ENCODE measurements at regions not wholly inside any gene's neighbourhood (a gene's known extent, or its start where the extent isn't known, plus 50 kb on each side); places are given as distances from the start of the nearest gene placed in this dataset.

DNA sequence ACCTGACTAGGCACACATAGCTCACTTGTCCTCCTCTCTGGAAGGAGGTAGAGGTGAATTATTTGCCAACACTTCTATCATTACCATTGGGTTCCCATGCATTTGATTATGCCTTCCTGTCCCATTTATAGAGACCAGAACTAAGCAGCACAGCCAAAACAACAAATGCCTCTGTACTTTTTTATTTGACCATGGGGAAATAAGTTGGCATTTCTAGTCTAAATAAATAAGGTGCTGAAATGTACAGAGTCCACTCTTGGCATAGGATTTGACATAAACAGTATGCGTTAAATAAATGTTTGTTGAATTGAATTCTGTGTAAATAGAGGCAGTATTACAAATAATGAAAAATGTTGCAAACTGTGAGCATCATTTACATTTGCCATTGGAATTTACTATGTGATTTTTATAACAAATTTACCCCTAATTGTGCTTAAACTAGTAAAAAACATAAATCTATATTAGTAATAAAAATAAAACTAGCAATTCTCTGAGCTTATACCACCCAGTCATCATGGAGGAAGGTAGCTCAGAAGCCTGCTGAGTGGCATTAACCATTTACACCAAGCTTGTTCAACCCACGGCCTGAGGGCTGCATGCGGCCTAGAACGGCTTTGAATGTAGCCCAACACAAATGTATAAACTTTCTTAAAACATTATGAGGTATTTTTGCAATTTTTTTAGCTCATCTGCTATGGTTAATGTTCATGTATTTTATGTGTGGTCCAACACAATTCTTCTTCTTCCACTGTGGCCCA lies 367.8 kb downstream of the FIGN start:
- no peak for DNase-seq

DNA sequence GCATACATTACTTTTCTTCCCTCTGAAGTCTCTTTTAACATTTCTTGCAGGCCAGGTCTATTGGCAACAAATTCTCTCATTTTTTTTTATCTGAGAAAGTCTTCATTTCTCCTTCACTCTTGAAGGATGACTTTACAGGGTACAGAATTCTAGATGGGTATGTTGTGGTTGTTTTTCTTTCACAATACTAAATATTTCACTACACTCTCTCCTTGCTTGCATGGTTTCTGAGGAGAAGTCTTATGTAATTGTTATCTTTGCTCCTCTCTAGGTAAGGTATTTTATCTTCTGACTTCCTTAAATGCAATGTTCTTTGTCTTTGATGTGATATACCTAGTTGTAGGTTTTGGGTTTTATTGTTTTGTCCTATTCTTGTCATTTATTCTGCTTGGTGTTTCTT lies 371.1 kb downstream of the FIGN start:
- DNase-seq: no peak

DNA sequence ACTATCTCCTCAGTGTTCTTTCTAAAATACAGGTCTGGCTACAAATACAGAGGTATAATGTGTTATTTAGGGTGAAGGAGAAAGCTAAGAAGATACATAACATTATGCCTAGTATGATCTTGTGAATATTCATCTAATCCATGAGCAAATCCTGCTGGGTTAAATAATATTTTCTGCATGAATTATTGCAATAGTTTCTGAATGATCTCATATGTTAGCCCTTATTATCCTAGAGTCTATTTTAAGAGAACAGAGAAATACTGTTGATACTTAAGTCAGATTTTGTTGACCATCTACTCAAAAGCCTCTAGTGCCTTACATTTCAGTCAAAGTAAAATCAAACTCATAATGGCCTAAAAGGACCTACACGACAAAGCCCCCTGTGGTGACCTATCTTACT lies 382.3 kb downstream of the FIGN start:
- DNase-seq: no peak

DNA sequence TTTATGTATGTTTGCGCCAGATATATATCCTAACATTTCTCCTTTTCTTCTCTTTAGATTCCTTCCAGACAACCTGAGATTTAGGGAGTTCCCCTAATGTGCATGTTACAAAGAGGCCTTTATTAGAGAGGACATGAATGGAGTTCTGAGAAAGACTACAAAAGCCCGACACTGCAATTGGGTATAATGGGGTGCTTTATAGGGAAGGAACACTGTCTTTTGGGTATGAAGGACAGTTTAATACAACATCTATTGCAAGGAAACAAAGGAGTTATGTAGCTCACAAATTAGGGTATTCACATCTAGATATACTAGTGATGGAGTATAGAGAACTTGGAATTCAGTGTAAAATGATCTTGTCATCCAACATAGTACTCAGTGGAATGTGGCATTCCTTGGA lies 383.8 kb downstream of the FIGN start:
- no peak for DNase-seq

DNA sequence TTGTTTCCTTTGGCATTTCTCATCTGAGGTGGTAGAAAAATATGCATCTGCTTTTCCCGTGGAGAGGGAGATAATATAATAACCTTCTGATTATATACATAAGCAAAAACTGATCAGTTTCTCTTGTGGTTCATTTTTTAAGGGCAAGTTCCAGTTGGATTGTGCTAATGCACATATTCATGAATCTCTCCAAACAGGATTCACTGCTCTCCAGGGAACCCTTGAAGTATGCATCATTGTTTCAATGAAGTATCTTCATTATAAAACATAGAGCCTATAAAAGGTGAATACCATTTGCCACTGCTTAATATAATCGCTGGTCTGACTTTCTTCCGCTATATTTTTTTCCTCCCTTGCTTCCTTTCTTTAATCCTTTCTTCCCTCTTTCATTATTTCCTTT lies 384.7 kb downstream of the FIGN start:
- peak in 1 of 2 experiments; percentile 13 for DNase-seq

DNA sequence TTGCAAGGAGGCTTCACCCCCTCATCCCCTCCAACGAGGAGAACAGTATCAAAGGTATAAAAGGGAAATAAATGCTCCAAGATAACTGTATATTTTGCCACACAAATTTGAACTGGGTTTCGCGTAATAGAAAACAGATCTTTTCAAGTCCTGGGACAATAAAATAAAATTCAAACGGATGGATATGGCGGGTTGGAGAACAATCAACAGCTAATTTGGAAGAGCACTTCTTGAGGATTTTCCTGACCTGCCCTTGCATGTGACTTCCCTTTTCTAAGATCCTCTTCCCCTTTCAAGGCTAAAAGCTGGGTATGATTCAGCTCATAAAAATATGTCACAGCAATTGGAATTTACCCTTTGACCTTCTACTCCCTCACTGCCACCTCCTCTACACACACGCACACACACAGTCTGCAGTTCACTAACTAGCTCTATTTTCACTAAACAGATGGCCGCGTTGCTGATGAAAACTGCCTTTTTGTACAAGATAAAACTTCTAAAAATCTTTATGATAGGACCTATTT lies 386.9 kb downstream of the FIGN start:
- DNase-seq: no peak

DNA sequence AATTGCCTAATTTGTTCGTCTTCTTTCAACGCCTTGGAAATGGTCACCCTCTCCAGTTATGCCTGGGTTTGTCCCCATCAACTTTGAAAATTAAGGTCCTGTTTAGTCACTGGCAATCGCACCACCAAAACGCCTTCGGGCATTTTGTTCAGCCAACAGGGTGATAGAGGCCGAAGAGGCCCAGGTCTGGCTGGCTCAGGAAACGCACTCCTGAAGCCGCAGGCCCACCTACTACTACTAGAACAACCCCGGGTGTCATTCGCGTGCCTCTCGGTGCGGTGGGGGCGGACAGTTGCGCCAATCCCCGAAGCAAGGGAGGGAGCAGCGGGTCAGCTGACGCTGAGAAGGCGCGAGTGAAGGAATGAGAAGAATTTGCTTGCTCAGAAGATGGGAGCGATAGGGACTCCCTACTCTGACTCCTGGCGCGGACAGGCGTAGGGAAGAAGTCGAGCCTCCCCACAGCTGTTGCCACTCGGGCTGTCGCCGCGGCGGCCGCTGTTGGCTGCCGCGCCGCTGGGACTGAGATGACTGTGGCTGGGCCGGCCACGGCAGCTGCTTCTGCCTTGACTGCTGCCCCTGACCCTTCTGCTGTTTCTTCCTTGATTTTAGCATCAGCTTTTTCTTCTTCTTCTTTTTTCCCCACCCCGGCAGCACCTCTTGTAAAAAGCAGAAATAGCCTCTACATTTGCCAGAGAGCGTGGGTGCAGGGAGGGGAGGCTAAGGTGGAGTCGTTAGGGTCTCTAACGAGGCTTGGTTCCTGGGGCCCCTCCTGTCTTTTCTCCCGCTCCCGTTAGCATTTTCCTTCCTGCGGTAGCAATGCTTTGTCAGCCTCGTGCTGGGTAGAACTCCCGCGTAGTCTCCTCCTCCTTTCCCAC lies 387.6 kb downstream of the FIGN start:
- no peak for DNase-seq

DNA sequence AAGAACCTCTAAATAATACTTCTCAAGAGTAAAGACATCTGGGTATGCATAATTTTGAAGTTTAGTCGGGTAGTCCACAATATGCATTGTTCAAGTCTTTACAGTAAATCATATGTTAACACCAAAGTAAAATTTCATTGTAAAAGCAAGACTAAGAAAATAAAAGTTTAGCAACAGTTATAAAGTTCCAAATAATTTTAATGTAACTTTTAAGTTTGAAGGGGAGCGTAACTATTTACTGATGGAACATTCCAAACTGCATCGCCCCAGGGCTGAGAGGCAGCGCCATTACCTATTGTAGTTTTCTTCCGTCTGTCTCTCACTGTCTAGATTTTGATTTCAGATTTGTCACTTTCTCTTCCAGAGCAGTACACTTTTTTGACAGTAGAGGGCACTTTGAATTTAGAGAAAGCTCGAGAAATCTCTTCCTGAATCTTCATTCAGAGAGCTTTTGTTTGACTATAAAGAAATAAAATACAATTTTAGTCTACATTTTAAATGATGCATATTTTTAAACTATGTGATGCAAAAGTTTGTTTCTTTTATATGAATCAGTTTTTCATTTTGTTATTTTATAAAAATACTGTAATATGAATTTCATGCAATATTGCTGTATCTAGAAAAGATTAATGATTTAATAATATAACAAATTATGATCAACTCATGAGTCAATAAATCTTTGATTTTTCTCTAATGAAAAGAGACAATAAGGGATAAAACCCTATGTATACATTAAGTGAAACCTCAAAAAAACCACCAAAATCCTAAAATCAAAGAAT lies 389.8 kb downstream of the FIGN start:
- peak in 1 of 2 experiments; percentile 5 for DNase-seq

DNA sequence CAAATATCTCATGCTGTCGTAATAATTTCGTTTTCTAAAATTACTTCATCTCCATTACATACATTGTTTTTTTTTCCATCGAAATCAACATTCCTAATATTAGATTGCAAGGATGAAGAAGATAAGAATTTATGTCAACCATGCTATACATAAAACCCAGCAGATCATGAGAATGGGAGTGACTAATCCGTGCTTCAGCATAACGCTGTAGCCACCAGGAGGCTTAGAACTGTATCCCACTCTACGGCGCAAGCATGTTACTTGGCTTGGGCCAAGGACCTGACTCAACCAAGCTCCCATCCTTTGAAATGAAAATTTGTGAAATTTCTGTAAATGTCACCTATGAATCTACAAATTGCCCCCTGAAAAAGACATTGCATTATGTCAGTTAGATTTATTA lies 392.5 kb downstream of the FIGN start:
- DNase-seq: no peak

DNA sequence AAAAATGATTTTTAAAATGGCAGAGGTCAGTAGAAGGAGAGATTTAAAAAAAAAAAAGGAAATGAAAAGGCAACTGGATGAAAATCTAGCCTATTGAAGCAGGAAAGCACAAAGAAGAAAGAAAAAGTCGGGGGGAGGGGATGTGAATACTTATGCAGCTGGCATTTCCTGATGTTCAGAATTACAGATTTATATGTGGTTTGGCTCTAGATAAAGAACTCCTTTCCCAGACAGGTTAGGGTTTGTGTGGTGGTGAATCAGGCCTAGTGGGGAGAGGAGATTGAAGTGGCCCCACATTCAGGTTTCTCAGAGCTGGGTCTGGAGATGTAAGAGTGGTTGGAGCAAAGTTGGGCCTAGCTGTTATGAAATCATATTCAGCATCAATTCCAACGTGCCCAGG lies 394.4 kb downstream of the FIGN start:
- DNase-seq: no peak

DNA sequence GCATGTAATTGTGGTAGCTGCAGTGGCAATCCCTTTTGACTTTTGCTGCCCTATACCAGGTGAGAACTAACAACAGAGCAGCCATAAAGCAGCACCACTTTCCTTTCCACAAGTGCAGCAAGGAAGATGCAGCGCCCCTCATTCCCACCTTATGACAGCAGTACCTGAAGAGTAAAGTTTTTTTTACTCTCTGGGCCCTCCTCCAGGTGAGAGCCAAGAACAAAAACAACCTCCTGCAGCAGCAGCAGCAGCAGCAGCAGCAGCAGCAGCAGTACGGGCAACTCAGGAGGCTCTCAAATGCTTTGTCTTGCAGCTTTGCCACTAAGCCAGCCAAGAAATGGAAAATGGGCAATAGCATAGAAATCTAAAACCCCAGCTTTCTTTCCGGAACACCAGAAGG lies 397.5 kb downstream of the FIGN start:
- no peak for DNase-seq

DNA sequence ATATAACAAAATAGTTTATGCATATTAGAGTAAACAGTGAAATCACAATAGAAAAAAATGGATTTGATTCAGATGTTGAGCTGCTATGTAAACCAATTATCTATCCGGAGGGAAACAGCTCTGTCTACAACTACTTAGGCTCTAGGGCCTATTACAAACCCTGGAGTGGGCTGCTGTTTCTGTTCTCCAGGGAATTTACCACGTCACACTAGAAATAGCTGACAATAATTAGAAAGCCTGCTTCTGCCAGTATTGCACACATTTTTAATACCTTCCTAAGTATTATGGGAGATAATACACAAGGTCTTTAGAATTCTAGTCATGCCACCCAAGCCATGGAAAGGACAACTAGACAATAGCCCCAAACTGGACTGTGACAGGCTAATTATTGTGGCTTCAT lies 411.1 kb downstream of the FIGN start:
- DNase-seq: no peak

DNA sequence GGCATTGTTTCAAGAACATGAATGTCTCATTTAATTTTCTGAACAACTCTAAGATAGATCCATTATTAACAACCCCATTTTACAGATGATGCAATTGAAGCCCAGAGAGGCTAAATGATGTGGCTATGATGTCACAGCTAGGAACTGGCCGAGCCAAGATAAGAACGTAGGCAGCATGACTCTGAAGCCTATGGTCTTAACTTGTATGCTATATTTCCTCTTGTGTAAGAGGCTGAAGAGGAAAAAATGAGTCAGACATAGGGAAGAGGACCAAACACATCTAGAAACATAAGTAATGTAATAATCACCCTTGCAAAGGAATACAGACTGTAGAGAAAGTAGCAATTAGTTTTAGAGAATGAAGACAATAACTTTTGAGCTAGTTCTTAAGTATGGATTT lies 416.8 kb downstream of the FIGN start:
- no peak for DNase-seq

DNA sequence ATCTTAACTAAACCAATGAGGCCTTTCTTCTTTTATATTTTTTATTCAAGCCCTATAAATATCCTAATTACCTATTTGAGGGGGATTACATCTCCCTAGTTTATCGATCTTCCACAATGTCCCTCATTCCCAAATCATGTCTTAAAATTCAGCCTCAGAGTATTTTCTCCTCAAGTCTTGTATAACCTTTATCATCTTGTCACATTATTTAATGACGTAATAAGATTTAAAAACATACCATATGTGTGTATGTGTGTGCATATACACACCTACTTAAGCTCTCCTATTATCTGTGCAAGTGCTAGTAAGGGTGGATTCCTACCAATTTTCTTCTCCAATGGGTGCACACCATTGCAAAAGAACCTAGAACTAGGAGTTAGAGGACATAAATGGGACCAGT lies 421.1 kb downstream of the FIGN start:
- DNase-seq: no peak

DNA sequence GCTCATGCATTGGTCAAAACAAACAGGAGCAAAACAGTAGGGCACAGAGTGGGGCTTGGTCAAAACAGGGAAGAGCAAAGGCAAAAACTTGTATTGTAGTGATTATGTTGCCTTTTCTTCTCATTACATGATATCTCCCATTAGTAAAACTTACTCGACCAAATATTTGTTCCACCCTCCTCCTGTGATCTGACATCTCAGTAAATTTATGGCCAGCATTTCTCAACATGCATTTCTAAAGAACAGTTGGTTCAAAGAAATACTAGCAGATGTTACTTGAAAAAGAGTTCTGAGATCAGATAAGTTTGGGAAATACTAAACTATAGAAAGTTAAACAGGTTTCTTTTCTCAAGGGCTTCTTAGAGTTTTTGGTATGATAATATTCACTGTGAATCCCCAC lies 423.1 kb downstream of the FIGN start:
- DNase-seq: no peak

DNA sequence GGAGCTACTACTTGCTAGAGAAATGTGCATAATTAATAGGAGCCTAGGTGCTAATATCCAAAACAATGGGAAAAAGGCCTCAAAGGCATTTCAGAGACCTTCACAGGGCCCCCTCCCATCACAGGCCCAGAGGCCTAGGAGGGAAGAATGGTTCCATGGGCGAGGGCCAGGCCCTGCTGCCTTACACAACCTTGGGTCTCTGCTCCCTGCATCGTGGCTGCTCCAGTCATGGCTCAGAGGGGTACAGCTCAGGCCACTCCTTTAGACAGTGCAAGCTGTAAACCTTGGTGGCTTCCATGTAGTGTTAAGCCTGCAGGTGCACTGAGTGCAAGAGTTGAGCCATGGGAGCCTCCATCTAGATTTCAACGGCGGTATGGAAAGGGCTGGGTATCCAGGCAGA lies 429.2 kb downstream of the FIGN start:
- no peak for DNase-seq

DNA sequence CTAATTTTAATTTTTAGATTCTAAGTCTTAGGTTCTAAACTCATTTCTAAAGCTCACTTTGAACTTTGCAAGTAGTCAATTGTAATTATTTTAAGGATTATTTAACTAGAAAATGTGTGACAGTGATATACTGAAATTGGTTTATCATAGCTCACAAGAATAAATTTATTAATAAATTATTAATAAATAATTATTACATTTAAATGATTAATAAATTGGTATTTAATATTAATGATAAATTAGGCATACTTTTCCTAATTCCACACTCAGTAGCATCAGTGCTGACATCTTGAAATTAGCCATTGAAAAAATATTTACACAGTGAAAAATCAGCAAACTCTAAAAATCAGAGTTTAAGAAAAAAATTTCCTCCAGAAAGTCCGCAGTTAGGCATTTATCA lies 433.7 kb downstream of the FIGN start:
- DNase-seq: no peak

DNA sequence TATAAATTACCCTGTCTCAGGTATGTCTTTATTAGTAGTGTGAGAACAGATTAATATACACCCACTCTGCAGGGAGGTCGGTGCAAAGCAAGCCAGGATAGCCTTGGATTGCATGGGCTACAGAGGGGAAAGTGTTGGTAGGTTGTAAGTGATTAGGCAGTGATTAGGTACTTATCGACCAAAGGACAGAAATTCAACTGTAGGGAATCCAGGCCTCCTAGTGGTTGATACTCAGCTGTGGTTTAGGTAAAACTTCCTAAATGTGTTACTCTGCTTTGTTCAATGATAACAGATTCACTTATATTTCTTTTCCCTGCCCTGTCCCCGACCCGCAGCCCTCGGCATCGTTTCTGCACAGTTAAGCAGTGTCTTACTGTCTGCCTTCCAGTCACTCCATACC lies 444.0 kb downstream of the FIGN start:
- DNase-seq: no peak

DNA sequence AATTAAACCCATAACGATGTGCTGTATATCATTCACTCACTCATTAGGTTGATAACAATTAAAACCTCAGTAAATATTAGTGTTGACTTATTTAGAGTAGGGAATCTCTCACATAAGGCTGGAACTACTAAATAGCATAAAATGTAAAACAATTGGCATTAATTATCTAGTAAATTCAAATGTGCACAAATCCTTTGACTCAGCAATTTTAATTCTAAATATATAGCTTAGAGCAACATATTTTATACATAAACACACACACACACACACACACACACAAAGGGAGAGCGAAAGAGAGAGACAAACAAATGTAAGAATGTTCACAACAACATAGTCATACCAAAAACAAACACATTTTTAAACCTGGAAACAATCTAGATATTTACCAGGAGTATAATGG lies 443.1 kb upstream of the KCNH7 start:
- DNase-seq: no peak

DNA sequence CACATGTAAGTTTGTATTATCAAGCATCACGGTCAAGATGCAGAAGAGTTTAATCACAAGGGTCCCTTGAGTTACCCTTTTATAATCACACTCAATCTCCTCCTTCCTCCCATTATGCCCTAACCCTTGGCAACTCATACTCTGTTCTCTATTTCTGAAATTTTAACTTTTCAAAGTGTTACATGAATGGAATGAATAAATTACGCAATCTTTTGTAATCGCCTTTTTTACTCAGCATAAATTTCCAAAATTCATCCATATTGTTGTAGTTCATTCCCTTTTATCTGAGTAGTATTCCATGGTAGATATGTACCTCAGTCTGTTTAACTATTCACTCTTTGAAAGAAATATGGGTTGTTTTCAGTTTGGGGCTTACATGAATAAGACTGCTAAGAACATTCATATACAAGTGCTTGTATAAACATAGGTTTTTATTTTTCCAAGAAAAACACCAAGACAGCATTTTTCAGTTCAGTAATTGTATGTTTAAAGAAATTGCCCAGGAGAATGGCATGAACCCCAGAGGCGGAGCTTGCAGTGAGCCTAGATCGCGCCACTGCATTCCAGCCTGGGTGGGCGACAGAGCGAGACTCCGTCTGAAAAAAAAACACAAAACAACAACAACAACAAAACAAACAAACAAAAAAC lies 430.9 kb upstream of the KCNH7 start:
- DNase-seq: no peak

DNA sequence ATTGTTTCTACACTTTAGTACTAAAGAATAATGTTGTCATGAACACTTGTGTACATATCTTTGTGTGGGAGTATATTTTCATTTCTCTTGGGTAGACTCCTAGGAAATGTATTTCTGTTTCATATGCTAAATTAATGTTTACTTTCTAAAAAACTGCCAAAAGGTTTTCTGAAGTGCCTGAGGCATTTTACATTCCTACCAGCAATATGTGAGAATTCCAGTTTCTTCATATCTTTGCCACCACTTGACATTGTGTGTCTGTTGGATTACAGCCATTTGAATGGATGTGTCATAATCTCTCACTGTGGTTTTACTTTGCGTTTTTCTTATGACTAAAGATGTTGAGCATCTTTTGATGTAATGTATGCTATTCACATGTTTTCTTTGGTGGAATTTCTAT lies 428.2 kb upstream of the KCNH7 start:
- no peak for DNase-seq

DNA sequence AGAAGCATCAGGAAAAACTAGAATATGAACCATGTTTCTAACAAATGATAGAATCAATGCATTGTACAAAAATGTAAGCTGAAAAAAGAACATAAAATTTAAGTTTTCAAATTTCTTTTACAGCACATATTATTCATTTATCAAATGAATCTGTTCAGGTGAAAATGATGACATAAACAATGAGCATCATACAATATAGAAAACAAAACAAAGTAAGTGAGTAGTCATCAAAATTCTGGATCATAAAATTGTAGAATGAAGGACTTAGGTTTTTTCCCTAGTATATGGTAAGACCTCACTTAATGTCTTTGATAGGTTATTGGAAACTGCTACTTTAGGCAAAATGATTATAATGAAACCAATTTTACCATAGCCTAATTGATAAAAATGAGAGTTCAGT lies 427.0 kb upstream of the KCNH7 start:
- no peak for DNase-seq

DNA sequence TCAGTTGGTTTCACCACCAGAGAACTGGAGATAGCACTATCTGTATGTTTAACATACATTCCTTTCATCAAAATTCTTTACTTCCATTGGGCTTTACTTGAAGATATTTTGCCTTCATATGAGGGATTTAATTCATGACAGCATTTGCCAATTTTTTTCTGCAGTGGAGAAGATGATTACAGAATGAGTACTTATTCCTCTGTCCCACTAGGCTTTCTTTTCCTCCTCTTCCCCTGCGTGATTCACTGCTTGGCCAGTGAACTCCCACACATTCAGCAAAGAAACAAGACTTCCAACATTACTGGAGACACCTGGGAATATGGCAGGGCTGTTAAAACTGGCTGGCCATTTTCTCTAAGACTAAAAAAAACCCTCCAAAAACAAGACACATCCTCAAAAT lies 425.8 kb upstream of the KCNH7 start:
- DNase-seq: no peak

Data from NCI-H187 (cell line).